ENCODE measurements at regions not wholly inside any gene's neighbourhood (a gene's known extent, or its start where the extent isn't known, plus 50 kb on each side); places are given as distances from the start of the nearest gene placed in this dataset.

- Histone ChIP-seq H3K9me3 (ENCODE audit: control insufficient read depth, insufficient read depth, low read depth, low read length) (no peaks in the 10 kb centered on the region), H3K79me2 (ENCODE audit: control insufficient read depth, insufficient read depth, low read length) (no peaks in the 10 kb centered on the region), H4K20me1 (ENCODE audit: control insufficient read depth, extremely low read depth, insufficient read depth, low read length) (no peaks in the 10 kb centered on the region), H3K36me3 (ENCODE audit: control insufficient read depth, insufficient read depth, low read length) (no peaks in the 10 kb centered on the region), H3K9ac (ENCODE audit: insufficient read depth, low read length) (no peak overlapping the region), H3K4me2 (ENCODE audit: extremely low read depth, insufficient read depth, low read length) (no peak overlapping the region), H3K27me3 (ENCODE audit: control insufficient read depth, insufficient read depth, low read length) (no peaks in the 10 kb centered on the region), H3K27ac (ENCODE audit: insufficient read depth, low read length) (no peak overlapping the region), H3K4me1 (ENCODE audit: control insufficient read depth, extremely low read depth, insufficient read depth, low read length) (no peaks in the 10 kb centered on the region), H2AFZ (ENCODE audit: low read length) (no peak overlapping the region), H3K4me3 (replicated peaks in 1 of 4; ENCODE audit: control extremely low read depth in 1 of 4, insufficient read depth in 1 of 4, low read depth in 3 of 4, low read length in 4 of 4) (no peak overlapping the region)
- no peak for DNase-seq (ENCODE audit: low read depth in 2 of 2)
- TF ChIP-seq EZH2 (IDR thresholded peaks at IDR 0.05; ENCODE audit: low read length, missing control alignments) (no peak), CTCF (conservative IDR thresholded peaks at IDR 0.05 in 1 of 2, IDR thresholded peaks at IDR 0.05 in 1 of 2; ENCODE audit: low read depth in 1 of 2, low read length in 2 of 2) (no peak)
These were observed 209.1 kb upstream of the JARID2 start for GRCh38 chr6:15036690-15037245.

- no peak for DNase-seq (ENCODE audit: low read depth in 2 of 2)
- Histone ChIP-seq H3K4me3 (replicated peaks in 1 of 4; ENCODE audit: control extremely low read depth in 1 of 4, insufficient read depth in 1 of 4, low read depth in 3 of 4, low read length in 4 of 4) (no peak overlapping the region), H3K4me1 (ENCODE audit: control insufficient read depth, extremely low read depth, insufficient read depth, low read length) (no peaks in the 10 kb centered on the region), H3K36me3 (ENCODE audit: control insufficient read depth, insufficient read depth, low read length) (no peaks in the 10 kb centered on the region), H3K9ac (ENCODE audit: insufficient read depth, low read length) (no peak overlapping the region), H3K27ac (ENCODE audit: insufficient read depth, low read length) (no peak overlapping the region), H3K9me3 (ENCODE audit: control insufficient read depth, insufficient read depth, low read depth, low read length) (no peaks in the 10 kb centered on the region), H2AFZ (ENCODE audit: low read length) (no peak overlapping the region), H3K27me3 (ENCODE audit: control insufficient read depth, insufficient read depth, low read length) (no peaks in the 10 kb centered on the region), H4K20me1 (ENCODE audit: control insufficient read depth, extremely low read depth, insufficient read depth, low read length) (no peaks in the 10 kb centered on the region), H3K4me2 (ENCODE audit: extremely low read depth, insufficient read depth, low read length) (no peak overlapping the region), H3K79me2 (ENCODE audit: control insufficient read depth, insufficient read depth, low read length) (no peaks in the 10 kb centered on the region)
- no peak for TF ChIP-seq CTCF (conservative IDR thresholded peaks at IDR 0.05 in 1 of 2, IDR thresholded peaks at IDR 0.05 in 1 of 2; ENCODE audit: low read depth in 1 of 2, low read length in 2 of 2)
- no peak for TF ChIP-seq EZH2 (IDR thresholded peaks at IDR 0.05; ENCODE audit: low read length, missing control alignments)
These were observed 208.6 kb upstream of the JARID2 start for GRCh38 chr6:15037253-15037652.

GRCh38 chr6:15038013-15038791, 207.7 kb upstream of the JARID2 start:
- H3K36me3 ChIP-seq (ENCODE audit: control insufficient read depth, insufficient read depth, low read length) = no peaks in the 10 kb centered on the region
- H3K79me2 ChIP-seq (ENCODE audit: control insufficient read depth, insufficient read depth, low read length) = no peaks in the 10 kb centered on the region
- no peak overlapping the region for H3K9ac ChIP-seq (ENCODE audit: insufficient read depth, low read length)
- no peak overlapping the region for H2AFZ ChIP-seq (ENCODE audit: low read length)
- TF ChIP-seq EZH2 (IDR thresholded peaks at IDR 0.05; ENCODE audit: low read length, missing control alignments) (no peak), CTCF (conservative IDR thresholded peaks at IDR 0.05 in 1 of 2, IDR thresholded peaks at IDR 0.05 in 1 of 2; ENCODE audit: low read depth in 1 of 2, low read length in 2 of 2) (no peak)
- H3K27me3 ChIP-seq (ENCODE audit: control insufficient read depth, insufficient read depth, low read length) = no peaks in the 10 kb centered on the region
- no peak overlapping the region for H3K4me2 ChIP-seq (ENCODE audit: extremely low read depth, insufficient read depth, low read length)
- H4K20me1 ChIP-seq (ENCODE audit: control insufficient read depth, extremely low read depth, insufficient read depth, low read length) = no peaks in the 10 kb centered on the region
- H3K4me3 ChIP-seq (replicated peaks in 1 of 4; ENCODE audit: control extremely low read depth in 1 of 4, insufficient read depth in 1 of 4, low read depth in 3 of 4, low read length in 4 of 4) = no peak overlapping the region
- H3K9me3 ChIP-seq (ENCODE audit: control insufficient read depth, insufficient read depth, low read depth, low read length) = no peaks in the 10 kb centered on the region
- no peaks in the 10 kb centered on the region for H3K4me1 ChIP-seq (ENCODE audit: control insufficient read depth, extremely low read depth, insufficient read depth, low read length)
- no peak overlapping the region for H3K27ac ChIP-seq (ENCODE audit: insufficient read depth, low read length)
- no peak for DNase-seq (ENCODE audit: low read depth in 2 of 2)
